H9 (cell line): ENCODE measurements at regions not wholly inside any gene's neighbourhood (a gene's known extent, or its start where the extent isn't known, plus 50 kb on each side); places are given as distances from the start of the nearest gene placed in this dataset.

Experiments
- DNase-seq: peaks from one replicate; pipeline ENCODE4 v3.0.0-alpha.2; 2017
- H2AFZ ChIP-seq: one replicate; pipeline ENCODE4 v1.6.1; 2013; ENCODE audit warnings: mild to moderate bottlenecking, low read length, control low read depth, moderate library complexity
- H2AK5ac ChIP-seq: 2 replicates; pipeline ENCODE4 v1.6.1; 2013; ENCODE audit warnings: low read length, control low read depth, mixed read lengths; ENCODE audit not compliant: insufficient read length
- H2BK120ac ChIP-seq: one replicate; pipeline ENCODE4 v1.6.1; 2013; ENCODE audit warnings: low read depth, mild to moderate bottlenecking, low read length, control low read depth, inconsistent platforms; ENCODE audit not compliant: poor library complexity, severe bottlenecking
- H2BK12ac ChIP-seq: 2 replicates; pipeline ENCODE4 v1.6.1; 2013; ENCODE audit warnings: low read length, control low read depth, mixed read lengths, low read depth; ENCODE audit not compliant: insufficient read length
- H2BK15ac ChIP-seq: 2 replicates; pipeline ENCODE4 v1.6.1; 2013; ENCODE audit warnings: low read depth, low read length, control low read depth
- H2BK20ac ChIP-seq: one replicate; pipeline ENCODE4 v1.6.1; 2013; ENCODE audit warnings: low read depth, mild to moderate bottlenecking, low read length, control low read depth, inconsistent platforms; ENCODE audit not compliant: poor library complexity, severe bottlenecking
- H2BK5ac ChIP-seq: 2 replicates; pipeline ENCODE4 v1.6.1; 2013; ENCODE audit warnings: low read length, control low read depth, mixed read lengths; ENCODE audit not compliant: insufficient read length
- H3K14ac ChIP-seq: 2 replicates; pipeline ENCODE4 v1.6.1; 2013; ENCODE audit warnings: low read length, control low read depth; ENCODE audit not compliant: insufficient read depth
- H3K18ac ChIP-seq: 2 replicates; pipeline ENCODE4 v1.6.1; 2013; ENCODE audit warnings: low read depth, mild to moderate bottlenecking, mixed read lengths, low read length, control low read depth; ENCODE audit not compliant: insufficient read length
- H3K23ac ChIP-seq: 2 replicates; pipeline ENCODE4 v1.6.1; 2013; ENCODE audit warnings: low read length, control low read depth, mixed read lengths, low read depth; ENCODE audit not compliant: insufficient read length
- H3K23me2 ChIP-seq: 2 replicates; pipeline ENCODE4 v1.6.1; 2013; ENCODE audit warnings: low read depth, mild to moderate bottlenecking, mixed read lengths, low read length, control low read depth; ENCODE audit not compliant: insufficient read length, poor library complexity, severe bottlenecking
- H3K27ac ChIP-seq: 2 replicates; pipeline ENCODE4 v1.5.1; 2013; ENCODE audit warnings: low read length, control low read depth, mixed read lengths, low read depth; ENCODE audit not compliant: insufficient read length
- H3K27me3 ChIP-seq: 2 replicates; pipeline ENCODE4 v1.6.1; 2013; ENCODE audit warnings: low read length, control low read depth, inconsistent platforms; ENCODE audit not compliant: insufficient read depth
- H3K4ac ChIP-seq: 2 replicates; pipeline ENCODE4 v1.6.1; 2013; ENCODE audit warnings: low read depth, mild to moderate bottlenecking, control low read depth, inconsistent platforms, low read length, moderate library complexity
- H3K4me1 ChIP-seq: 2 replicates; pipeline ENCODE4 v1.6.1; 2013; ENCODE audit warnings: low read length, control low read depth, inconsistent platforms; ENCODE audit not compliant: insufficient read depth
- H3K4me2 ChIP-seq: 2 replicates; pipeline ENCODE4 v1.6.1; 2013; ENCODE audit warnings: low read length, control low read depth, mixed read lengths; ENCODE audit not compliant: insufficient read length, insufficient read depth
- H3K56ac ChIP-seq: 2 replicates; pipeline ENCODE4 v1.6.1; 2013; ENCODE audit warnings: low read depth, mild to moderate bottlenecking, mixed read lengths, low read length, control low read depth; ENCODE audit not compliant: insufficient read length
- H3K79me1 ChIP-seq: 2 replicates; pipeline ENCODE4 v1.6.1; 2013; ENCODE audit warnings: low read depth, mild to moderate bottlenecking, moderate library complexity, low read length, control low read depth, inconsistent platforms; ENCODE audit not compliant: insufficient read depth, poor library complexity, severe bottlenecking
- H3K79me2 ChIP-seq: 2 replicates; pipeline ENCODE4 v1.6.1; 2013; ENCODE audit warnings: low read length, control low read depth, inconsistent platforms; ENCODE audit not compliant: insufficient read depth
- H3K9ac ChIP-seq: 2 replicates; pipeline ENCODE4 v1.6.1; 2013; ENCODE audit warnings: low read length, control low read depth, mixed read lengths; ENCODE audit not compliant: insufficient read length; ENCODE audit errors: extremely low read depth
- H3K9me3 ChIP-seq: one replicate; pipeline ENCODE4 v1.6.1; 2013; ENCODE audit warnings: low read depth, low read length, inconsistent platforms; ENCODE audit not compliant: control insufficient read depth
- H3T11ph ChIP-seq: one replicate; pipeline ENCODE4 v1.6.1; 2013; ENCODE audit warnings: mild to moderate bottlenecking, low read length, control low read depth, inconsistent platforms
- H4K20me1 ChIP-seq: one replicate; pipeline ENCODE4 v1.6.1; 2013; ENCODE audit not compliant: control insufficient read depth, insufficient read length, insufficient read depth
- H4K5ac ChIP-seq: 2 replicates; pipeline ENCODE4 v1.6.1; 2013; ENCODE audit warnings: low read depth, mild to moderate bottlenecking, mixed read lengths, low read length, control low read depth; ENCODE audit not compliant: insufficient read length
- H4K8ac ChIP-seq: replicated peaks from 2 replicates; pipeline ENCODE4 v1.6.1; 2013; ENCODE audit warnings: low read length, control low read depth, mixed read lengths, low read depth; ENCODE audit not compliant: insufficient read length
- H4K91ac ChIP-seq: 2 replicates; pipeline ENCODE4 v1.6.1; 2013; ENCODE audit warnings: low read depth, mild to moderate bottlenecking, moderate library complexity, mixed read lengths, low read length, control low read depth; ENCODE audit not compliant: insufficient read length
- H3K27ac Mint-ChIP-seq, 3 experiments: 2 replicates in 2 of 3; 3 replicates in 1 of 3; pipeline ENCODE4 v1.8.0; 2020 to 2021; ENCODE audit warnings: mixed read lengths in 3 of 3, mild to moderate bottlenecking in 1 of 3, moderate library complexity in 1 of 3
- H3K27me3 Mint-ChIP-seq: 2 replicates; pipeline ENCODE4 v1.8.0; 2021; ENCODE audit warnings: low read depth, mild to moderate bottlenecking, moderate library complexity, mixed read lengths
- H3K36me3 Mint-ChIP-seq, 3 experiments: 2 replicates in 2 of 3; 3 replicates in 1 of 3; pipeline ENCODE4 v1.8.0; 2020 to 2021; ENCODE audit warnings: low read depth in 3 of 3, mixed read lengths in 3 of 3; ENCODE audit not compliant: insufficient read depth in 1 of 3
- H3K4me1 Mint-ChIP-seq, 2 experiments: 2 replicates each; pipeline ENCODE4 v1.8.0; 2020; ENCODE audit warnings: mixed read lengths in 2 of 2
- H3K4me3 Mint-ChIP-seq, 2 experiments: 2 replicates in 1 of 2; 3 replicates in 1 of 2; pipeline ENCODE4 v1.8.0; 2020 to 2021; ENCODE audit warnings: mild to moderate bottlenecking in 2 of 2, mixed read lengths in 2 of 2, moderate library complexity in 1 of 2
- H3K9me3 Mint-ChIP-seq, 2 experiments: 2 replicates in 1 of 2; 3 replicates in 1 of 2; pipeline ENCODE4 v1.8.0; 2020; ENCODE audit warnings: mild to moderate bottlenecking in 2 of 2, mixed read lengths in 2 of 2, moderate library complexity in 1 of 2
- WGBS: extraction: QIAGEN DNeasy Blood & Tissue Kit; methylation state at CpG from one replicate; pipeline ENCODE4 v1.1.7; 2013; ENCODE audit warnings: missing lambda C conversion rate, low lambda C conversion rate, mixed read lengths; ENCODE audit not compliant: insufficient read length; ENCODE audit errors: extremely low coverage; 5-methylcytosine and 5-hydroxymethylcytosine counted together
- TF ChIP-seq, protein P1 (sequence below): fragments of 200-600 bp; sonication (generic); conservative IDR thresholded peaks from 3 replicates; pipeline ENCODE4 v1.8.0; 2021; ENCODE audit warnings: antibody characterized with exemption, mild to moderate bottlenecking

DNA sequence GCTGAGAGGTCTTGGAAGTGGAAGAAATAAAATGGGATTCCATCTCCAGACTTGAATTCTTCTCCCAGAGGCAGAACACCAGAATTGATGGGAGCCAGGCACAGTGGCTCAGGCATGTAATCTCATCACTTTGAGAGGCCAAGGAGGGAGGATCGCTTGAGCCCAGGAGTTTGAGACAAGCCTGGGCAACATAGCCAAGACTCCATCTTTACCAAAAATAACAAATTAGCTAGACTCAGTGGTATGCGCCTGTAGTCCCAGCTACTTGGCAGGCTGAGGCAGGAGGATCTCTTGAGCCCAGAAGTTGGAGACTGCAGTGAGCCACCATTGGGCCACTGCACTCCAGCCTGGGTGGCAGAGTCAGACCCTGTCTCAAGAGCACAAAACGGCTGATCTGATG, 144.3 kb downstream of the C1D start:
- Mint-ChIP-seq H3K9me3 (no peaks in the 10 kb centered on the region; a peak in 1 of 5 replicates), H3K4me3 (no peak overlapping the region), H3K27me3 (no peaks in the 10 kb centered on the region; the same call in 1 of the 2 replicates), H3K27ac (no peak overlapping the region; a peak in 1 of 7 replicates), H3K36me3 (no peaks in the 10 kb centered on the region), H3K4me1 (peaks cover 21 to 25% of the 10 kb centered on the region in 2 experiments)
- Histone ChIP-seq H2AFZ (no peak overlapping the region), H3K4ac (no peak overlapping the region), H3T11ph (no peak overlapping the region), H3K23ac (no peak overlapping the region), H3K4me1 (no peaks in the 10 kb centered on the region), H3K56ac (no peak overlapping the region), H2BK20ac (no peak overlapping the region), H4K5ac (no peak overlapping the region), H3K18ac (no peak overlapping the region), H3K23me2 (no peaks in the 10 kb centered on the region), H2AK5ac (no peak overlapping the region), H4K8ac (no peak overlapping the region), H3K79me1 (no peaks in the 10 kb centered on the region), H2BK120ac (no peak overlapping the region), H2BK12ac (no peak overlapping the region), H4K20me1 (no peaks in the 10 kb centered on the region), H3K9ac (no peak overlapping the region), H3K14ac (no peak overlapping the region), H3K4me2 (no peak overlapping the region), H4K91ac (no peak overlapping the region), H3K27me3 (no peaks in the 10 kb centered on the region), H3K27ac (no peak overlapping the region), H3K9me3 (no peaks in the 10 kb centered on the region), H2BK5ac (no peak overlapping the region), H3K79me2 (no peaks in the 10 kb centered on the region), H2BK15ac (no peak overlapping the region)
- TF ChIP-seq, protein P1, sequence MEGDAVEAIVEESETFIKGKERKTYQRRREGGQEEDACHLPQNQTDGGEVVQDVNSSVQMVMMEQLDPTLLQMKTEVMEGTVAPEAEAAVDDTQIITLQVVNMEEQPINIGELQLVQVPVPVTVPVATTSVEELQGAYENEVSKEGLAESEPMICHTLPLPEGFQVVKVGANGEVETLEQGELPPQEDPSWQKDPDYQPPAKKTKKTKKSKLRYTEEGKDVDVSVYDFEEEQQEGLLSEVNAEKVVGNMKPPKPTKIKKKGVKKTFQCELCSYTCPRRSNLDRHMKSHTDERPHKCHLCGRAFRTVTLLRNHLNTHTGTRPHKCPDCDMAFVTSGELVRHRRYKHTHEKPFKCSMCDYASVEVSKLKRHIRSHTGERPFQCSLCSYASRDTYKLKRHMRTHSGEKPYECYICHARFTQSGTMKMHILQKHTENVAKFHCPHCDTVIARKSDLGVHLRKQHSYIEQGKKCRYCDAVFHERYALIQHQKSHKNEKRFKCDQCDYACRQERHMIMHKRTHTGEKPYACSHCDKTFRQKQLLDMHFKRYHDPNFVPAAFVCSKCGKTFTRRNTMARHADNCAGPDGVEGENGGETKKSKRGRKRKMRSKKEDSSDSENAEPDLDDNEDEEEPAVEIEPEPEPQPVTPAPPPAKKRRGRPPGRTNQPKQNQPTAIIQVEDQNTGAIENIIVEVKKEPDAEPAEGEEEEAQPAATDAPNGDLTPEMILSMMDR: no peak
- no peak for DNase-seq
- no CpG with 5 or more reads among the region's 3 CpGs for WGBS
